Heart left ventricle (tissue), 13 donors: ENCODE measurements at regions not wholly inside any gene's neighbourhood (a gene's known extent, or its start where the extent isn't known, plus 50 kb on each side); places are given as distances from the start of the nearest gene placed in this dataset.
"Not testable (repeated sequence)": the region's sequence is repeated elsewhere in the genome, so short reads cannot be mapped to it uniquely, and the experiment has no call there.

Source experiments
- CTCF ChIP-seq, 12 donors: fragments of 200-600 bp; sonication (generic) in 4 of 12; IDR thresholded peaks; one replicate each; pipeline versions ENCODE4 v1.5.0 to v1.8.0; 2018 to 2022; ENCODE audit warnings: antibody characterized with exemption in 12 of 12, mild to moderate bottlenecking in 5 of 12
- POLR2A ChIP-seq, 2 donors: fragments of 450-650 bp; IDR thresholded peaks; one replicate each; pipeline ENCODE4 v1.6.1; 2017; ENCODE audit warnings: antibody characterized with exemption in 2 of 2, mild to moderate bottlenecking in 2 of 2, moderate library complexity in 2 of 2
- donor health status: ischemic (EF 13 %, LVEDD 7.1; RV severe dilation, severe dysfunction).
- donor health status: DM: no; HTN: yes; CAD: no.
- donor health status: DM: no; HTN: no; CAD: no.
- donor health status: ischemic (EF 25% LVEDD 6.9; RV normal size, moderate dysfunction).
- donor health status: ischemic (EF 25% LVEDD 5.7; RV mildly dilated, moderate dysfunction).
- donor health status: ischemic (EF 35%, LVEDD 5.7; RV mildly dilated, moderate dysfunction).
- donor health status: nonischemic (EF 11% LVEDD 7.7; RV severe dilation, severe dysfunction).
- donor health status: DM: yes; HTN: yes; CAD: no.
- donor health status: PGD.
- donor health status: ischemic (EF 29% LVEDD 5.4; RV normal size, mild dysfunction).
- donor health status: nonischemic (EF 23%, LVEDD 6.1; RV moderate dilation, normal function).

- TF ChIP-seq CTCF, POLR2A (IDR thresholded peaks at IDR 0.05): not testable (repeated sequence)
These were observed 86.2 kb downstream of the METTL2B start for GRCh38 chr7:128562795-128563194.
